ENCODE measurements at regions not wholly inside any gene's neighbourhood (a gene's known extent, or its start where the extent isn't known, plus 50 kb on each side); places are given as distances from the start of the nearest gene placed in this dataset.
"Not testable (repeated sequence)": the region's sequence is repeated elsewhere in the genome, so short reads cannot be mapped to it uniquely, and the experiment has no call there.

DNA sequence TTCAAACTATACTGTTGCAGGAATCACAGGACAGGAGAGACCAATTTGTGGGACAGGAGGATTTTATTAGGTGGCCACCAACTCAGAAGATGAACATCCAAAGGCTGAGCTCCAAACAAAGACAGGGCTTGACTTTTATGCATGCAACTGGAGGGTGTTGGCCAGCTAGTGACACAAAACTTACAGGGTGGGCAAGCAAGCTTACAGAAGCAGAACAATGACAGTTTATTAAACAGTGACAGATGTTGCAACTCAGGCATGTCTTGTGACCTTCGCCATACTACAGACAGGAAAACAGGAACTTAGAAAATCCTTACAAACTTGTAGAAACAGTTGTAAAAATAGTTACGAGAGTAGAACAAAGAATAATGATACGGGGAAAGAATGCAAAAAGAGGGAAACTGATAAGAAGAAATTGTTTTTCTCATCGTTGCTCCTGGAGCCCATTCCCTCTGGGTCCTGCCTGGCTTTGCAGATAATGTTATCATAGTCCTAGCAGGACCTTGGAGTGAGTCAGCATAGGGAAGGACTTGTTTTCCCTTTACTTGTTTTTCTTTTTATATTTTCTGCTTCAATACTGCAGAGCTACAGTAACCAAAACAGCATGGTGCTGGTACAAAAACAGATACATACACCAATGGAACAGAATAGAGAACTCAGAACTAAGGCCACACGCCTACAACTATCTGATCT, 2083.0 kb upstream of the ACO1 start:
- no peak for DNase-seq (ENCODE audit: low spot score)

GRCh38 chr9:30310711-30311110, 2073.7 kb upstream of the ACO1 start:
- no peak for DNase-seq (ENCODE audit: low spot score)

DNA sequence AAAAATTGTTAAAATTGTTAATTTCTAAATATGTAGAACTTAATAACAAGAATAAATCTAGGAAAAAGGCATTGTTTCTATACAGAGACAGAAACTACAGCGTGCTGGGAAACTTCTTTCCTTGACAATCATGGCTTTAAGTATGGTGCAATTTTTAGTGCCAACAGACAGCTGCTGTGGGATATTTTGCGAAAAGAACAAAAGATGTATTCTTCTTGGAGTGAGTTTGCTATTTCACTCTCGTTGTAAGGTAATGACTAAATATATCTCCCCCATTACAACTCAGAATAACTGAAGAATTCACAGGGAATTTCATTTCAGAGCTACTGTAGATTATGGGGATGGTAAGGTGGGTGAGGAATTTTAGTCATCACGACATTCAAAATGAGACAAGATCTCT, 2055.0 kb upstream of the ACO1 start:
- DNase-seq (ENCODE audit: low spot score): no peak

- no peak for DNase-seq (ENCODE audit: low spot score)
Observed at GRCh38 chr9:30348904-30349303, 2035.5 kb upstream of the ACO1 start.

- DNase-seq (ENCODE audit: low spot score): no peak
Observed at GRCh38 chr9:30349526-30350513, 2034.6 kb upstream of the ACO1 start.

DNA sequence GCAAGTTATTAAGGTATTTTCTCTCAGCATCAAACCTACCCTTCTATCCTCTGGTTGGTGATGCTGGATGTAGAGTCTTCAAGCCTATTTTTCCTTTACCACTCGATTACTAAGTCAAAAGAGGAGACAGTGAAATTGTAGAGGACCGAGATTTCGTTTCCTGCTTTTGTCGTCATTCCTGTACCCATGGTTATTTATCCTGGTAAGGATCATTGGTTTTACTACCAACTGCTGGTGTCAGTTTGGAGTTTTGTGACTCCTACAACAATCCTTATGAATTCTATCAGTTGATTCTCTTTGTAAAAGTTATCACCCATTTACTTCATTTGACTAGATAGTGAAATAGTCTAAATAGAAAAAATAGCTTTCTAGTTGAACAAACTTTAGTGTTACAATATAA, 2028.2 kb upstream of the ACO1 start:
- DNase-seq (ENCODE audit: low spot score): no peak

DNA sequence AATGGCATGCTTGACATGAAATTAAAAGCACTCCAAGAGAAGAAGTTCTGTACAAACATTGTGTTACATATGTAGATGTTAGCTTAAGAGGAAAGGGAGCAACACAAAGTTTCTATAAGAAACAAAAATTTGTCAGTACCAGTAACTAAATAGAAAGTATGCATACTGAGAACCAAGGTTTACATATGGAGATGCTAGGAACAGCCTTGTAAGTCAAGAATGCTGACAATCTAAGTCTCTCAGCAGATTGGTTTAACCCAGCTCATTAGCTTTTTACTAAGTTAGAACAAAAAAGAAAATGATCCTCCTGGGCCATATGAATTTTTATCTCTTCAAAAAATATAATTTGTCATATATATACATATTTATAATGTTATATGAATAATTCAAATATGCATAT, 2022.1 kb upstream of the ACO1 start:
- no peak for DNase-seq (ENCODE audit: low spot score)

GRCh38 chr9:30366140-30366539, 2018.3 kb upstream of the ACO1 start:
- DNase-seq (ENCODE audit: low spot score): not testable (repeated sequence)

DNA sequence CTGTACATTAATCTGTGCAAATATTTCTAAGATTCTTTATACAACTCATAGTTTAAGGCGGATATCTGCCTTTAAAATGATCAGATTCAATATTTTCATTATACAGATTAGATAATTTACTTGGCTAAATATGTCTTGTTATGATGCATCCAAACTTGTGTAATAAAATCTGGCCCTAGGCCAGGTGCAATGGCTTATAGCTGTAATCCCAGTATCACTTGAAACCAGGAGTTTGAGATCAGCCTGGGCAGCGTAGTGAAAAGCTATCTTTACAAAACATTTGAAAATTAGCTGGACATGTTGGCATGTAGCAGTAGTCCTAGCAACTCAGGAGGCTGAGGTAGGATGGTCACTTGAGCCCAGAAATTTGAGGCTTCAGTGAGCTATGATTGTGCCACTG, 2002.2 kb upstream of the ACO1 start:
- DNase-seq (ENCODE audit: low spot score): no peak

- no peak for DNase-seq (ENCODE audit: low spot score)
Observed at GRCh38 chr9:30410273-30410672, 1974.2 kb upstream of the ACO1 start.

- DNase-seq (ENCODE audit: low spot score): no peak
Observed at GRCh38 chr9:30411571-30411970, 1972.9 kb upstream of the ACO1 start.

- no peak for DNase-seq (ENCODE audit: low spot score)
Observed at GRCh38 chr9:30459156-30459555, 1925.3 kb upstream of the ACO1 start.

GRCh38 chr9:30476826-30477225, 1907.6 kb upstream of the ACO1 start:
- no peak for DNase-seq (ENCODE audit: low spot score)

GRCh38 chr9:30478684-30479083, 1905.8 kb upstream of the ACO1 start:
- no peak for DNase-seq (ENCODE audit: low spot score)

GRCh38 chr9:30482499-30482898, 1901.9 kb upstream of the ACO1 start:
- no peak for DNase-seq (ENCODE audit: low spot score)

- no peak for DNase-seq (ENCODE audit: low spot score)
Observed at GRCh38 chr9:30484690-30485089, 1899.8 kb upstream of the ACO1 start.

DNA sequence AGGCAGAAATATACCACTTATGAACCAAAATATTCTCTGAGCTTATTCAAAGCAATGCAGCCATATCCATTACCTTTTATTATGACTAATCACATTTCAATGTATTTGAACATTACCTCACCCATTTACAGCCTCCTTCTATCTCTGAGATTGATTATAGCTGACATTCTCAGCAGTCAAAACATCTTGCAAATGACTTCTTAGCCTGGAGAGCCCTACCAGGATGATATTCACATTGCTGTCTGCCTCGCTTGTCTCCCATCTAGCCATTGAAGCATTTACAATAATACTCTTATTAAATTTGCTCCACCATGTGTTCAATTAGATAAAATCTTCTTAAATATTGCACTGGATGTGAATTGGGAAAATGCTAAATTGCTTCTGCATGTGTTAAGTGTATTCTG, 1879.9 kb upstream of the ACO1 start:
- no peak for DNase-seq (ENCODE audit: low spot score)

GRCh38 chr9:30505311-30505710, 1879.1 kb upstream of the ACO1 start:
- DNase-seq (ENCODE audit: low spot score): no peak

DNA sequence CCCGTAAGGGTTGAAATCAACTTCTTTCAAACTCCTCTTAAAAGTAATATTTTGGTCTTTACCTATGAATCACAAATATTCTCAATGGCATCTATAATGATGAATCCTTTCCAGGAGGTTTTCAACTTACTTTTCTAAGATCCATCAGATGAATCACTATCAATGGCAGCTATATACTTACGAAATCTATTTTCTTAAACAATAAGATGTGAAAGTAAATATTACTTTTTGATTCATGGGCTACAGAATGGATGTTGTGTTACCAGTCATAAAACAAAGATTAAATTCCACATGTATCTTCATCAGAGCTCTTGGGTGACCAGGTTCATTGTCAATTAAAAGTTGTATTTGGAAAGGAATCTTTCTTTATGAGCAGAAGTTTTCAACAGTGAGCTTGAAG, 1877.7 kb upstream of the ACO1 start:
- DNase-seq (ENCODE audit: low spot score): no peak

- no peak for DNase-seq (ENCODE audit: low spot score)
Observed at GRCh38 chr9:30507166-30507565, 1877.3 kb upstream of the ACO1 start.

- no peak for DNase-seq (ENCODE audit: low spot score)
Observed at GRCh38 chr9:30511666-30512065, 1872.8 kb upstream of the ACO1 start.

DNA sequence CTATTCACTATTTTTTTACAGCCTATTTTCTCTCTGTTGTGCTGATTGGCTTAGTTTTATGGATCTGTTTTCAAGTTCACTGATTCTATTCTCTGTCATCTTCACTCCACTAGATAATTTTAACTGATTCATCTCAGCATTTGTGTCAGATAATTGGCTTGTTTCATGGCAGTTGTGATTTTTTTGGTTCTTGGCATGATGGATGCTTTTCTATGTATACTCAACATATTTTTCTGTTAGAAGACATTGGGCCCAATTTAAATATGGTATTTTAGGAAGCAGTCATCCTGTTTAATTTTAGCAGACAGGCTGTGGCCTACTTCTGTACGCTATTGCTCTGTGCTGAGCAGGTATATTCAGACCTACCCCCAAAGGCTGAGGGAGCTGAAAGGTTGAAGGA, 1865.3 kb upstream of the ACO1 start:
- DNase-seq (ENCODE audit: low spot score): no peak

DNA sequence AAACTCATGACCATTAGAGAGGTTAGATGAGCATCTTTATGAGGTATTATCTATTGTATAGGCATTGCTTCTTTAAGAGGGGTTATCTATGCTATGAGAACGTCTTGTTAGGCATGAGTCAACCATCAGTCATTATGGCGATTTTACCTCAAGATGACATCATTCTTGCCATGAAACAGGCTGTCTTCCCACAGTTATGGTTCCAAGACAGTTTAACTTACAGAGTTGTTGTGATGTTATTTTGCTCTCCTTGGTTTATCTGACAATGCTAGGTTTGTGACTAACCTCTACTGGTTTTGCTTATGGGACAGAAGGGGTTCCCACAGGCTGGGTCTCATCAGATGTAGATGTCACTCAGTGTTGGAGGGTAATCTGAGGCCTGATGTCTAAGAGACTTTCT, 1864.7 kb upstream of the ACO1 start:
- no peak for DNase-seq (ENCODE audit: low spot score)

Measured in LoVo (cell line).